HG03108 (cell line): ENCODE measurements at regions not wholly inside any gene's neighbourhood (a gene's known extent, or its start where the extent isn't known, plus 50 kb on each side); places are given as distances from the start of the nearest gene placed in this dataset.

Experiments
- ATAC-seq: cut with Tn5 transposase; IDR thresholded peaks from one replicate; pipeline ENCODE4 v1.9.1; 2021; ENCODE audit warnings: moderate library complexity; ENCODE audit not compliant: unreplicated experiment

DNA sequence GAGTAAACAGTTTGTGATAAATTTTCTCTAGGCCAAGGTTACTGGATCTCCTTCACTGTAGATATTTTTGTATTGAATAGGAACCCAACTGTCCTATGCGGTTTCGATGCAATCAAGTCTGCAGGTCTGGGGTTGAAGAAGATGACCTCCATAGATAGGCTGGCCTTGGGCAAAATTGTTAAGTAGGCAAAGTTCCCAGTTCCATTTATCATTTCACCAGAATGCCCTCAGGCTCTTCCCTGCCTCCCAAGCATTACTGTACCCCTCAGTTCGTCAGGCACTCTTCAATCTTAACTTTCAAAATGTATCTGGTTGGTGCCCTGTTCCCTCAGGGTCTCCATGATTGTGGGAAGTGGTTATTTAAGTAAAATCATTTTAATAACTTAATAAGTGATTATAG is 1802.9 kb upstream of the WWC1 start:
- ATAC-seq, result no peak

GRCh38 chr5:166493040-166493439 is 1798.4 kb upstream of the WWC1 start:
- no peak for ATAC-seq

GRCh38 chr5:166493612-166494011 is 1797.8 kb upstream of the WWC1 start:
- no peak for ATAC-seq

- no peak for ATAC-seq
Measured at GRCh38 chr5:166497496-166498104, 1793.8 kb upstream of the WWC1 start.

GRCh38 chr5:166499447-166500240 is 1791.8 kb upstream of the WWC1 start:
- no peak for ATAC-seq

DNA sequence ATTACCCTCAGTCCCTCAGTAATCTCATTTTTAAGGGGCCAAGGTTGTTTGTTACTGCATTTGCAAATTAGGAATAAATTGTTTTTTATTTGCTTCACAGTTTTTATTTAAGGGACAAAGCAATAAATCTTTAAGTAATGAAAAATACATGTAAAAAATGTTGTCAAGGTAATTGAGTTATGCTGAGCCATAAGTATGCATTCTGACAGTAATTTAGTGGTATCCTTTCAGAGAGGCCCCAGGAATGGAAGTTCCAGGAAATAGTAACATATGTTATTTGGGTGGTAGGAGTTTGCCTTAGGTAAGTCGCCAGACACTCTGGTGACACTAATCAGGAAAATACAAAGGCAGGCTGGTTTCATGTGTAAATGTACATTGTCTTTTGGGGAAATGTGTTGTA is 1787.9 kb upstream of the WWC1 start:
- no peak for ATAC-seq

DNA sequence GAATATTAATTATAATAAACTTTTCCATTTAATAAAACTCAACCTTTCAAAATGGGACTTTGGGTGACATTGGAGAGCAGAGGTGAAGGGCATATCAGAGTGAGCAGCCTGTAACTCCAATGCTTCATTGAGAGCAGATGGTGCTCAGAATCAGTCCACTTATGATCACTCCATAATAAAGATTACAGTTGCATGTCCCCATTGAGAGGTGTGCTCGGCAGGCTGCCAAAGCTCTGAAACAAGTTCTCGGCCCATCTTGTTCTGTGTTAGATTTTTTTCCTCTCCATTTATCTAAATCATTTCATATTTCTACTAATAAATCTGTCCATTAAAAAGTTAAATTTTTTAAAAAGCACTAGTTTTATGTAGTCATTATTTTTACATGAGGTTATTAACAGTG is 1786.4 kb upstream of the WWC1 start:
- ATAC-seq, result no peak

GRCh38 chr5:166505544-166505943 is 1785.9 kb upstream of the WWC1 start:
- no peak for ATAC-seq

DNA sequence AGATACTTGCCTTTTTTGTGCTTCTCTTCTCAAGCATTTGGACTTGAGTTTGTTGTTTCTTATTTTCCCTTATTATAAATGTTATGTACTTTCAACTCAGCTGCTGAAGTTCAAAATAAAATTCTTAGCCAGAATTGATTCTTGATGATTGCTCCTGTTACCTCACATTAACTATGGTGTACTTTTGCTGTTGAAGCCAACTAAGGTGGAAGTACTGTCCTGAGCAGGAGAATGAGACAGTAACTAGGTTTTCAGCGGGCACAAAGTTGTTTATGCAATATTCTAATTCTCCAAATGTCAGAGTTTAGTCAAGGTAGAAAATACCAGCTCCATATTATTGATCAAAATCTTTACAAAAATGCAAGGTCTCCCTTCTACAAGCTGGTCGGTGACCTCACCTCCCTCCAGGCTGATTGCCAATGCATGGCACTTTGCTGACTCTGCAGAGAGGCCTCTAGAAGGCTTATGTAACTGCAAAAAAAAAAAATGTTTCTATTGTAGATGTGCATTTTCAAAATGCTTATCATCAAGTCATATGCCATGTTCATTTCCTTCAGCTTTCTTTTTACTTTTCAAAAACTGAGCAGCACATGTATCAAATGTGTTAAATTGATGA is 1783.5 kb upstream of the WWC1 start:
- no peak for ATAC-seq

DNA sequence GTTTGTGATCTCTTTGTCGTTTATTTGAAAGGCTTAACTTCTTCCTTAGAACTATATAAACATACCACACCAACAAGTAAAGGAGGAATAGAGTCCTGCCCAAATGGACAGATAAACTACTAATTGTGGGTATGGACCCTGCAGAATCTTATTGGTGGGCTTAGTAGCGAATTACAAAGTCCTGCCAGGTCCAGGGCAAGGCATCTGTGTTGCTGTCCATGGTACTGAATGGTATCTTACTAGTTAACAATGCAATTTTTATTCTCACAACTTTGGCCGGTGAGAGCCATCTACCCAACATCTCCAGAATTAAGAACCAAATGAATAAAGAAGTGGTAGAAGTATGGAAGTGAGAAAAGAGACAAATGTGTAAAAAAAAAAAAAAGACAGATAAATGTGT is 1782.4 kb upstream of the WWC1 start:
- no peak for ATAC-seq

- ATAC-seq, result no peak
Measured at GRCh38 chr5:166517976-166518375, 1773.5 kb upstream of the WWC1 start.

DNA sequence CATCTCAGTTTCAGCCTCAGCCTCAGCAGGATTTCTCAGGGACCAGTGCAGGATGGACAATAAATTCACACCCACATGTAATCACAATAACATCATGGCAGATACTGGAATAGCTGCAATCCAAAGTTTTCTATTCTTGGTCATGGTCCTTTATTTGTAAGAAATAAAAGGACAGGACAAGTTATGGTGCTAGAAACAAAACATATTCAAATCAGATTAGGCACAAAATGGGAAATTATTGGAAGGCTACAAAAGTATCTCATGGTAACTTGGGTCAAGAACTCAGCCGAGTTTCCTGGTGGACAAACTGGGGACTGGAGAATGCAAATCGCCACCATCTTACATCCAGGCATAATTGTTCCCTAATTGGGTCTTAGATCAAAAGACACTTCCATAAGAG is 1768.2 kb upstream of the WWC1 start:
- ATAC-seq, result no peak

DNA sequence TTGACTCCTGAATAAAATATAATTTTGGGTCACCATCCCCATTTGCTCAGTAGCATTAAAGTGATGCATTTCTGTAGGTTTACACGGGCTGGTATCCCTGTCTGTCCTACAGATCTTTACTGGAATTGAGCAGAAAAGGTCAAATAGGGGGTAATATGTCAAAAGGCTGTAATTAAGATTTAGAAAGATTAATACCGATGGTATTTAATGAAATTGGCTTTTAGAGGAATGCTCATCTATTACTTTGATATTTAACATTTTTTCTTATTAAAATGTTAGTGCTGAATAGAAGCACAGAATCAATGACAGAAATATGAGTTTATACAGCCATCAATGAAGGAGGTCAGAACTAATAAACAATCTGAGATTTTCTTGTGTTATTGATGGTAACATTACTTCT is 1762.2 kb upstream of the WWC1 start:
- ATAC-seq, result no peak

DNA sequence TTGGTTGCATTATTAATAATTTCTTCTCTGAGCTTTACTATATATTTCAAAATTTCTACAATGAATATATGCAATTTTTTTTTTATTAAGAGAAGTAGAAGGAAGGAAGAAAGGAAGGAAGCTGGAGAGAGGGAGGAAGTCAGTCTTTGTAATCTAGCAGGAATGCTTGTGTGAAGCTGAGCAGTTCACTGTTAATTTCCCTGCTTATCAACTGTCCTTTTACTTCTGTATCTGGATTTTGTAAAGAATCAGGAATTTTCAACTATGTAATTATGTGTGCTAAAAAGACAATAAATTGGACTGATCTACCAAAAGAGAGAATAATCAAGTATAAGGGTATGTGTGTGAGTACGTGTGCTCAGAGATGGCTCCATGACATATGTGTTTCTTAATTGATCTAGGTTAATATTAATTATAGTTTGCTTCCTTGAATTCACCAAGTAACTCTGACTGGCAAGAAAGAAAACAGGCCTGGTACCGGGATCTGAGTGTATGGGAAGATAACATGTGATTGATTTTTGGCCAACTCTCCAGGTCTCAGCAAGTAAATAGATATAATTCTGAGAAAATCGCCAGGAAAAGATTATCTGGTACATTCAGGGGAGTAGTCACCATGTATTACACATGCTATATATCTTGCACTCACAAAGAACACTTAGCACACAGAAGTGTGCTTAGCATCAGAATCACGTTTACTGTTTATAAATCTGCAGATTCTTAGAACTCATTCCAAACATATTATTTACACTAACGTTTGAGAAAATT is 1758.8 kb upstream of the WWC1 start:
- no peak for ATAC-seq

DNA sequence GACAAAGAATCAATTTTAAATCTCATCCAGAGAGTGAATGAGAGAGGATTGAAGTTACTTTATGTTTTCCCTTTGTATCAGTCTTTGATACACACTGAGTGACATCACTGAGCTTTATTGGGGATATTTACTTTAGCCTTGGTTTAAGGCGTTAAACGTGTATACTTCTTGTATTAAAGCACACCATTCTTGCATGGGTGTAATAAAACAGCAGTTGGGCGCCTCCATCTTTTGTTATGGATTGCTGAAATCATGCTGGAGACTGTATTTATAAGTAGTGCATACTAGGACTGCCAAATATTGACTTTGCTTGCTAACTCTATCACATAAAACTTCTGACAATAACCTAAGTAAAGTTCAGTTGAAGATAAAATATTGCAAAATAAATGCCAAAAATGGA is 1755.8 kb upstream of the WWC1 start:
- no peak for ATAC-seq

DNA sequence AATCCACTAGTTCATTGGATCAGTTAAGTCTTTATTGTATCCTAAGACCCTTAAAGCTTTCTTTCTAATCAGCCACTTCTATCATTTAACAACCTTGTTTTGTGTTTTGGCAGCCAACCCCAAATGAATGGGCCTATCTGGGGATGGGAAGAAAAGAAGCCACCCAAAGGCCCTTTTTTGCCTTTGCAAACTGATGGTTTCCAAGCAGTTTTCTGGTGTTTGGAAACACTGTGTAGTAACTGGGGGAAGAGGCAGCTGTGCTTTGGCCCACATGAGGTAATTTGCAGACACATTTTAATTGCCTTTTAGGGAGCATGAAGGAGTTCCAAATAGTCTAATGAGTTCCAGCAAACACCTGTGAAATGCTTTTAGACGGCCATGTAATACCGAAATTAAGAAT is 1751.3 kb upstream of the WWC1 start:
- no peak for ATAC-seq

GRCh38 chr5:166551384-166551783 is 1740.1 kb upstream of the WWC1 start:
- ATAC-seq, result no peak

GRCh38 chr5:166553778-166554177 is 1737.7 kb upstream of the WWC1 start:
- ATAC-seq, result no peak

GRCh38 chr5:166561759-166562158 is 1729.7 kb upstream of the WWC1 start:
- no peak for ATAC-seq

DNA sequence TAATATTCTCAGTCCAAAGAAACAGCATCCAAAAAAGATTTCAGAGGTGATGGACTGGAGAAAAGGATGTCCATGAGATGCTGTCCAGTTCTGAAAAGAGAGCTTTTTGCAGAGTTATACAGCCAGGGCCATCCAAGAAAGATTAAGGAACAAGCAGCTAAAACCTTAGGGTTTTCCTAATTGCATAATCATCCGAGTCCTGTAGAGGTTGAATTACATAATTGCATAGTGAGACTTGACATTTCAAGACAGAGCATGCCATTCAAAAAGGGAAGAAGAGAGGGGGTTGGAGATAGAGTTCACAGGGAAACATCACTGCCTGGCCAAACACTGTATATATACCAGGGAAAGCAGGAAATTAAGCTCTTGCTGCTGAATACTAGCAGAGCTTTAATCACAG is 1729.2 kb upstream of the WWC1 start:
- no peak for ATAC-seq

DNA sequence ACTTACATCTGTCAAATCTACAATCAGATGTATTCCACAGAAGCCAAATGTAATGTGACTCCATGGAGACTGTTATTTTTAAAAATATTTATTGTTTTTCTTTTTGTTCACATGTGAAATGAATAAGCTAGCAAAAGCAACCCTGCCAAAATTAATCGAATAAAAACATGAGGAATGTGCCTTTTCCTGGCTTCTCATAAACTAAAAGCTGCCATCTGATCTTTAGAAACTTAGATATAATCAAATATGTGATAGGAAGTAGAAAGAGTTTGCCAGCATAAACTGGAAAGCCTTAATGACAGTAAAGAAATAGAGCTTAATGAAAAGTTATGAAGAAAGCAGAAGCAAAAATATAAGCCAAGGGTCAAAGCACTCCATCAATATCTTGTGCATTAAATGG is 1724.7 kb upstream of the WWC1 start:
- ATAC-seq, result no peak

DNA sequence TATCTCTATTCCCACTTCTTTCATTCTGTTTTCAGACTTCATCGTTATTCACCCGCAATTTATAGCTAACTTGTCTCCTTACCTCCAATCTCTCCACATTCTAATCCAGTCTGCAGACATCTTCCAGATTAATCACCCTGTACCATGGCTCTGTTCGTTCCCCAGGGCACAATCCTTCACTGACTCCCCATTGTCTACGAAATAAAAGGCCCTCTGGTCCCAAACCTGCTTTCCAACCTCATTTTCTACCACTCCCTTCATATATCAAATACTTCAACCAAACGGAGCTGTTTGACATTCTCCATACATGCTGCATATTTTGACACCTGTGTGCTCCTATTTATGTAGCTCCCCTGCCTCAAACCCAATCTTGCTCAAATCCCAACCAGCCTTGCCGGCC is 1720.6 kb upstream of the WWC1 start:
- no peak for ATAC-seq
